ENCODE measurements at regions not wholly inside any gene's neighbourhood (a gene's known extent, or its start where the extent isn't known, plus 50 kb on each side); places are given as distances from the start of the nearest gene placed in this dataset.

DNA sequence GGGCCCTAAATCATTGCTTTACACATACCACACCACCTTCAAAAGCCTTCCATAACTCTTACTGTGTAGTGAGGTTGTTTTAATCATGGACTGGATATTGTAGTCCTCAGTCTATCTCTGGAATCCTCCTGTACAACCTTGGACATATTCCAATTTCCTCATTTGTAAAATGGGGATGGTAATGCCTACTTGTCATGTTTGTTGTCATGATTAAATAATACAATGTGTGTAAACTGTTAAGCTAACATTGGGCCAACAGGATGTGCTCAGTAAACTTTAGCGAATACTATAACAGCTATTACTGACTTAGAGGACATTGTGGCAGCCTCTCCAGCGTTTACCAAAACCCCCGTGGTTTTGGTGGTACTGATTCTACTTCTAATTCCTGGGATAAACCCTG lies 74.7 kb upstream of the PTPRM start:
- no peak for DNase-seq

GRCh38 chr18:7497081-7497480 lies 70.0 kb upstream of the PTPRM start:
- no peak for DNase-seq

DNA sequence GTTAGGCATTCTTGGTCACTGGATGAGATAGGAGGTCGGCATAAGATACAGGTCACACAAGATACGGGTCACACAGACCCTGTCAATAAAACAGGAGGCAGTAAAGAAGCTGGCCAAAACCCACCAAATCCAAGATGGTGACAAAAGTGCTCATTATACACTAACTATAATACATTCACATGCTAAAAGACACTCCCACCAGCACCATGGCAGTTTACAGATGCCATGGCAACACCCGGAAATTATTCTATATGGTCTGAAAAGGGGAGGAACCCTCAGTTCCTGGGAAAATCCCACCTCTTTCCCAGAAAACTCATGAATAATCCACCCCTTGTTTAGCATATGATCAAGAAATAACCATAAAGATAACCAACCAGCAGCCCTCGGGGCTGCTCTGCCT lies 56.0 kb upstream of the PTPRM start:
- no peak for DNase-seq

DNA sequence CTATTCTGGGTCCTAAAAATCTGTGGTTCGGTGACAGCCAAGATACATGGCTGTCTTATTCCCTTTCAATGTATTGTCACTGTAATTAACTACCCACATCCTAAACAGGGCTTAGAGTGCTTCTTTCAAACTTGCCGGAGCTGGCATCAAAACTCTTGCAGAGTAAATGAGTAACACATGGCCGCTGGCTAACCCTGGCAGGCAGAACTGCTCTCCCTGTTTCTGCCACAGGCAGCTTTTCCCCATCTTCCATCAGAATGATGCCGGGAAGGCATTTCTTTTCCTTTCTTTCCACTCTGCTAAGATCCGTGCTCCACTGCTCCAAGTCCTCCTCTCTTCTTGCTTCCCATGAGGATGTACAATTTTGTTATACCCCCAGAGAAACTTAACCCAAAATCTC lies 54.8 kb upstream of the PTPRM start:
- DNase-seq = no peak

- DNase-seq = no peak
Observed at GRCh38 chr18:7512990-7513389, 54.1 kb upstream of the PTPRM start.

- DNase-seq = no peak
Observed at GRCh38 chr18:7514796-7515440, 52.2 kb upstream of the PTPRM start.

DNA sequence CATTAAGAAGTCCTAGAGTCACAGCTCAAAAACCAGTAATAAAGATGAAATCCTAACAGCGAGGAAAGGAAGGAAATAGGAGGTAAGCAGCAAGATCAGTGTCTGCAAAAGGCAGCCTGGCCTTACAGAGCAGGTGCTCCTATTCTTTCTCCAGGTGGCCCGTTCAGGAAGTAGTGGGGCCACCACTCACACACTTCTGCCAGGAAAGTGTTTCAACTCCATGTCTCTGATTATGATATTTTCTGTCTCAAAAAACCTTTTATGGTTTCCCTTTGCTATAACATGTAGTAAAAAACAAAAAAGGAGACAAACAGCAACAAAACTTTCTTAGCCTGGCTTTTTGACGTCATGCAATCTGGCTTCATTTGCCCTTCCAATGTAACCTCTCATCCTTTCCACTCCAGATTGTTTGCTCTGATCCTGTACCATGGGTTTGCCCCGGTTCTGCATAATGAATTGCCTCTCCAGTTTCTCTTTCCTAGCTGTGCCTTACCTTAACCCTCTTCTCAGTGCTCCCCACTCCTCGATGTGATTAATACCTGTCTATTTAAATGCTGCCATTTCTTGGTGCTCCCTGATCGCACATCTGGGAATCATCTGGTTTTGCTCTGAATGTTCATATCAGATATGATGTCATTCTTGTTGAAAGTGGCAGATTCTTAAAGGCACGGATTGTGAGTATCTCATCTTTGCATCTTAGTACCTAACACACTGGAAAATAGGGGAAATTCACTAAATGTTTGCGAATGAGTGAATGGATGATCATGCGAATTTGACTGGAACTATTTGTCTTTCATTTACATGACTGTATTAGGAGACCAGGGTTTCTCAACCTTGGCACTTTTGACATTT lies 50.6 kb upstream of the PTPRM start:
- no peak for DNase-seq

Data from NCI-H1105 treated with DMSO at 0.1 percent for 48 hours (cell line).